Astrocyte (in vitro differentiated cells and primary cell): ENCODE measurements at regions not wholly inside any gene's neighbourhood (a gene's known extent, or its start where the extent isn't known, plus 50 kb on each side); places are given as distances from the start of the nearest gene placed in this dataset.
A peak's percentile ranks its signal among the peaks of the same experiment; 100 is the strongest.

Experiments used
- DNase-seq: peaks from one replicate; pipeline ENCODE4 v3.0.0-alpha.2; 2010; ENCODE audit warnings: low read depth
- FAIRE-seq: peaks from 2 replicates; lab custom pipeline; 2011; peaks lifted over from hg19 to GRCh38; lab: Jason Lieb, UNC
- H2AFZ ChIP-seq: 2 replicates; pipeline ENCODE4 v1.6.0; 2012; ENCODE audit warnings: low read depth, low read length, inconsistent platforms
- H3K27ac ChIP-seq: 2 replicates; pipeline ENCODE4 v1.5.1; 2011; ENCODE audit warnings: low read depth, low read length, inconsistent platforms
- H3K27me3 ChIP-seq: 2 replicates; pipeline ENCODE4 v1.6.0; 2011; ENCODE audit warnings: low read length, inconsistent platforms; ENCODE audit not compliant: insufficient read depth
- H3K36me3 ChIP-seq: 2 replicates; pipeline ENCODE4 v1.5.1; 2011; ENCODE audit warnings: low read length, inconsistent platforms; ENCODE audit not compliant: insufficient read depth
- H3K4me1 ChIP-seq: 2 replicates; pipeline ENCODE4 v1.5.1; 2011; ENCODE audit warnings: low read length, inconsistent platforms; ENCODE audit not compliant: insufficient read depth
- H3K4me2 ChIP-seq: 2 replicates; pipeline ENCODE4 v1.6.0; 2012; ENCODE audit warnings: low read length, inconsistent platforms
- H3K4me3 ChIP-seq: 2 replicates; pipeline ENCODE4 v1.5.1; 2011; ENCODE audit warnings: low read depth, mild to moderate bottlenecking, low read length, inconsistent platforms; ENCODE audit not compliant: insufficient read depth
- H3K79me2 ChIP-seq: 2 replicates; pipeline ENCODE4 v1.6.0; 2012; ENCODE audit warnings: mild to moderate bottlenecking, low read length, inconsistent platforms; ENCODE audit not compliant: insufficient read depth
- H3K9ac ChIP-seq: 2 replicates; pipeline ENCODE4 v1.6.0; 2012; ENCODE audit warnings: mild to moderate bottlenecking, low read length, inconsistent platforms
- H3K9me3 ChIP-seq: 2 replicates; pipeline ENCODE4 v1.5.1; 2012; ENCODE audit warnings: low read depth, mild to moderate bottlenecking, low read length, inconsistent platforms; ENCODE audit not compliant: insufficient read depth
- H4K20me1 ChIP-seq: 2 replicates; pipeline ENCODE4 v1.6.0; 2012; ENCODE audit warnings: low read length, inconsistent platforms; ENCODE audit not compliant: insufficient read depth
- H3K27ac Mint-ChIP-seq: one replicate; pipeline ENCODE4 v1.8.0; 2021; ENCODE audit warnings: mild to moderate bottlenecking, mixed read lengths; ENCODE audit not compliant: unreplicated experiment
- H3K27me3 Mint-ChIP-seq: one replicate; pipeline ENCODE4 v1.8.0; 2021; ENCODE audit warnings: low read depth, mixed read lengths; ENCODE audit not compliant: unreplicated experiment
- H3K36me3 Mint-ChIP-seq: one replicate; pipeline ENCODE4 v1.8.0; 2021; ENCODE audit warnings: low read depth, mixed read lengths; ENCODE audit not compliant: unreplicated experiment
- H3K4me1 Mint-ChIP-seq: one replicate; pipeline ENCODE4 v1.8.0; 2021; ENCODE audit warnings: low read depth, mixed read lengths; ENCODE audit not compliant: unreplicated experiment
- H3K4me3 Mint-ChIP-seq: one replicate; pipeline ENCODE4 v1.8.0; 2021; ENCODE audit warnings: mild to moderate bottlenecking, moderate library complexity, mixed read lengths; ENCODE audit not compliant: unreplicated experiment
- H3K9me3 Mint-ChIP-seq: one replicate; pipeline ENCODE4 v1.8.0; 2021; ENCODE audit warnings: mild to moderate bottlenecking, mixed read lengths; ENCODE audit not compliant: unreplicated experiment
- EZH2 ChIP-seq: IDR thresholded peaks from 2 replicates; pipeline ENCODE4 v1.6.1; 2012; ENCODE audit warnings: mild to moderate bottlenecking, low read length, inconsistent platforms; ENCODE audit not compliant: insufficient read depth
- TF ChIP-seq, protein P1 (sequence below): IDR thresholded peaks from 2 replicates; pipeline ENCODE4 v1.5.1; 2011; ENCODE audit warnings: low read depth, mild to moderate bottlenecking, inconsistent platforms, low read length, moderate library complexity; ENCODE audit not compliant: insufficient read depth

DNA sequence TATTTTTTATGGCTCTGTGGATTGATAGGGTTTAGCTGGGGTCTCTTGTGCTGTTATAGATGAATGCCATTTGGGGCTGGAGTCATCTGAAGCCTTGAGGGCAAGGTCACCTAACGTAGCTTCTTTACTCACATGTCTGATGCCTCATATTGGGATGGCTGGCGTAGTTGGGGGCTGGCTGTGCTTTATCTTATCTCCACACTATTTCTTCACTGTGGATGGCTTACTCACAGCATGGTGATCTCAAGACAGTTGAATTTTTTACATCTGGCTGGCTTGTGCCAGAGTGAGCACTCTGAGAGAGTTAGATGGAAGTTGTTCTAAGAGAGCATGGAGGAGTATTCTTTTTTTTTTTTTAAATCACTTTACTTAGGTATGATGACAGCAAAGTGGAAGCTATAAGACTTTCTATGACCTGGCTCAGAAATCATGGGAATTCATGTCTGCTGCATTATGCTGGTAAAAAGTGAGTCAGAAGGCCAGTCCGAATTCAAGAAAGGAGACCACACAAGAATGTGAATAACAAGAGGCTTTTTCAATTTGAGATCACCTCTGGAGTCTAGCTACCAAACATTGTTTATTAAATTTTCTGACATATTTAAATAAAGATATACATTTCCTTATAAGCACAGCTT lies 252.4 kb upstream of the TPK1 start:
- Mint-ChIP-seq H3K27me3 (no peaks in the 10 kb centered on the region), H3K36me3 (no peaks in the 10 kb centered on the region), H3K9me3 (no peaks in the 10 kb centered on the region), H3K4me3 (no peak overlapping the region), H3K27ac (no peak overlapping the region), H3K4me1 (peaks cover 7% of the 10 kb centered on the region)
- H3K4me3 ChIP-seq: no peak overlapping the region
- no peak overlapping the region for H2AFZ ChIP-seq
- H3K4me1 ChIP-seq: no peaks in the 10 kb centered on the region
- no peaks in the 10 kb centered on the region for H3K27me3 ChIP-seq
- H3K79me2 ChIP-seq: no peaks in the 10 kb centered on the region
- H3K36me3 ChIP-seq: no peaks in the 10 kb centered on the region
- FAIRE-seq (no peak), DNase-seq (no peak)
- TF ChIP-seq, protein P1, sequence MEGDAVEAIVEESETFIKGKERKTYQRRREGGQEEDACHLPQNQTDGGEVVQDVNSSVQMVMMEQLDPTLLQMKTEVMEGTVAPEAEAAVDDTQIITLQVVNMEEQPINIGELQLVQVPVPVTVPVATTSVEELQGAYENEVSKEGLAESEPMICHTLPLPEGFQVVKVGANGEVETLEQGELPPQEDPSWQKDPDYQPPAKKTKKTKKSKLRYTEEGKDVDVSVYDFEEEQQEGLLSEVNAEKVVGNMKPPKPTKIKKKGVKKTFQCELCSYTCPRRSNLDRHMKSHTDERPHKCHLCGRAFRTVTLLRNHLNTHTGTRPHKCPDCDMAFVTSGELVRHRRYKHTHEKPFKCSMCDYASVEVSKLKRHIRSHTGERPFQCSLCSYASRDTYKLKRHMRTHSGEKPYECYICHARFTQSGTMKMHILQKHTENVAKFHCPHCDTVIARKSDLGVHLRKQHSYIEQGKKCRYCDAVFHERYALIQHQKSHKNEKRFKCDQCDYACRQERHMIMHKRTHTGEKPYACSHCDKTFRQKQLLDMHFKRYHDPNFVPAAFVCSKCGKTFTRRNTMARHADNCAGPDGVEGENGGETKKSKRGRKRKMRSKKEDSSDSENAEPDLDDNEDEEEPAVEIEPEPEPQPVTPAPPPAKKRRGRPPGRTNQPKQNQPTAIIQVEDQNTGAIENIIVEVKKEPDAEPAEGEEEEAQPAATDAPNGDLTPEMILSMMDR: no peak
- TF ChIP-seq EZH2: no peak
- H3K9ac ChIP-seq: no peak overlapping the region
- H4K20me1 ChIP-seq: no peaks in the 10 kb centered on the region
- no peak overlapping the region for H3K4me2 ChIP-seq
- no peaks in the 10 kb centered on the region for H3K9me3 ChIP-seq
- no peak overlapping the region for H3K27ac ChIP-seq

DNA sequence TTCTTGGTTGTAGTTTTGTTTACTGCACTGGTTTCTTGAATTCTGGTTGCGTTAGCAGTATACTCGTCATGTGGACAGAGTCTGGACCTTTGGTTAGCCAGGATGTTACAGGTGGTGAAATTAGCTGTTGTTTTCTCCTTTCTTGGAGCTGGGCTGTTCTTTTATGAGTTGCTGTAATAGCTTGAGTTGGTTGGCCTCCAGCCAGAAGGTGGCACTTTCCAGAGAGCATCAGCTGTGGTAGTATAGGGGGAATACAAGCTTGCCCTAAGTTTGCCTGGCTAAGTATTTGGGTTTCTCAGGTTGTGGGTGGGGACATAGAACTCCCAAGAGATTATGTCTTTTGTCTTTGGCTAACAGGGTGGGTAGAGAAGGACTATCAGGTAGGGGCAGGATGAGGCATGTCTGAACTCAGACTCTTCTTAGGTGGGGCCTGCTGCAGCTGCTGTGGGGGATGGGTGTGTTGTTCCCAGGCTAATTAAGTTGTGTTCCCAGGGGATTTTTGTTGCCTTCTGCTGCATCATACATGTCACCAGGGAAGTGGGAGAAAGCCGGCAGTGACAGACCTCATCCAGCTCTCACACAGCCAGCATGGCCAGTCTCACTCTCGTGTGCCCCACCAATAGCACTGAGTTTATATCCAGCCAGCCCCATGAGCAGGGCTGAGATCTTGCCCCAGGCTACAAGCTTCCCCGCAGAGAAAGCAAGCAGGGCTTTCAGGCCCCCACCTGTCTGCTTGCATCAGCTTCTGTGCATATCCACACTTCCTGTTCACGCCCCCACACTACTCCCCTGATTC lies 246.7 kb upstream of the TPK1 start:
- peaks cover 10% of the 10 kb centered on the region for H3K4me1 Mint-ChIP-seq
- no peaks in the 10 kb centered on the region for H3K36me3 Mint-ChIP-seq
- DNase-seq: no peak
- Histone ChIP-seq H3K9ac (no peak overlapping the region), H3K27ac (no peak overlapping the region), H3K9me3 (peaks cover 3% of the 10 kb centered on the region), H3K36me3 (no peaks in the 10 kb centered on the region), H3K27me3 (no peaks in the 10 kb centered on the region), H2AFZ (no peak overlapping the region), H3K79me2 (no peaks in the 10 kb centered on the region), H4K20me1 (no peaks in the 10 kb centered on the region), H3K4me1 (no peaks in the 10 kb centered on the region), H3K4me3 (no peak overlapping the region), H3K4me2 (no peak overlapping the region)
- no peaks in the 10 kb centered on the region for H3K27me3 Mint-ChIP-seq
- H3K27ac Mint-ChIP-seq: peak overlapping the region; percentile 70
- no peak for FAIRE-seq
- TF ChIP-seq, protein P1: no peak
- no peak for TF ChIP-seq EZH2
- H3K9me3 Mint-ChIP-seq: no peaks in the 10 kb centered on the region
- H3K4me3 Mint-ChIP-seq: no peak overlapping the region

DNA sequence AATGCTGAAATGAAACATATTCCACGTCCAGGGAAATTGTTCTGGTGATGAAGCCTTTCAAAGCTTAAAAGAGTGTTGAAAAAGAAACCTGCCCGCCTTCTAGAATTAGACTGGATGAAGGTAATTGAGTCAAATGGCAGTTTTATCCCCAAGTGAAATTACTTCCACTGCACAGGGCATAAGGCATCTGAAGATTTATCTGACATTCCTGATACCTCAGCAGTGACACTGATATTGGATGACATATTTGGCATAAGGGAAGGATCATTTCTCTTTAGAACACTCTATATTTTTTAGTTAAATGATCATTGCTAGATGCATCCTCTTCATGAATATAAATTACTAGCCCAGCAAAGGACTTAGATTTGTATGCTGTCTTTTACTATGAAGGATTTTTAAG lies 229.6 kb upstream of the TPK1 start:
- Histone ChIP-seq H4K20me1 (no peaks in the 10 kb centered on the region), H3K36me3 (no peaks in the 10 kb centered on the region), H3K27ac (no peak overlapping the region), H3K27me3 (no peaks in the 10 kb centered on the region), H3K4me3 (no peak overlapping the region), H3K4me1 (no peaks in the 10 kb centered on the region), H3K79me2 (no peaks in the 10 kb centered on the region), H3K9me3 (peaks cover 4% of the 10 kb centered on the region), H3K4me2 (no peak overlapping the region), H3K9ac (no peak overlapping the region), H2AFZ (no peak overlapping the region)
- Mint-ChIP-seq H3K4me1 (no peaks in the 10 kb centered on the region), H3K9me3 (no peaks in the 10 kb centered on the region), H3K27me3 (no peaks in the 10 kb centered on the region), H3K4me3 (no peak overlapping the region), H3K27ac (no peak overlapping the region), H3K36me3 (no peaks in the 10 kb centered on the region)
- no peak for DNase-seq
- FAIRE-seq: no peak
- no peak for TF ChIP-seq EZH2
- TF ChIP-seq, protein P1: no peak
